D721Med (cell line): ENCODE measurements at regions not wholly inside any gene's neighbourhood (a gene's known extent, or its start where the extent isn't known, plus 50 kb on each side); places are given as distances from the start of the nearest gene placed in this dataset.

ENCODE experiments used
- DNase-seq: peaks from one replicate; pipeline ENCODE4 v3.0.0; 2011; ENCODE audit warnings: low spot score; ENCODE audit not compliant: insufficient read length
- FAIRE-seq: peaks from 2 replicates; lab custom pipeline; 2011; peaks lifted over from hg19 to GRCh38; lab: Jason Lieb, UNC
- TF ChIP-seq, protein P1 (sequence below): IDR thresholded peaks from 2 replicates; pipeline ENCODE4 v1.5.1; 2012; ENCODE audit warnings: mild to moderate bottlenecking, control low read depth; ENCODE audit not compliant: insufficient read depth; ENCODE audit errors: missing control alignments

DNA sequence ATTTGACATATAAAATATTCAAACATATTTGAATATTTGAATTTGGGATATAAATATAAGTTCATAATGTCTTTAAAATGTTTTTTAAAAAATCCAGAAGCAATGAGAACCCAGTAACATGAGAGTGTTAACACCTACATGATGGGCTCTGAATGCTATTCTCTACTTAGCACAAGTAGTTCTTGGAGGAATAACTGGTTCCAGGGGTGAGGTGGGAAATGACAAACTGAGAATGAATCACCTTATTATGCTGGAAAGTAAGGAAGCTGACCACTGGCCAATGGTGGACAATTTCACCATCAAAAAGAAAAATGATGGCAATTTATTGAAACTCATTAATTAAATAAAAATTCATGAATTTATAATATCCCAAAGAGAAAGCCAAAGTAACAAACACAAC is 79.6 kb upstream of the NABP1 start:
- FAIRE-seq = no peak

GRCh38 chr2:191601060-191601459 is 76.9 kb upstream of the NABP1 start:
- DNase-seq = no peak
- FAIRE-seq = no peak
- TF ChIP-seq, protein P1, sequence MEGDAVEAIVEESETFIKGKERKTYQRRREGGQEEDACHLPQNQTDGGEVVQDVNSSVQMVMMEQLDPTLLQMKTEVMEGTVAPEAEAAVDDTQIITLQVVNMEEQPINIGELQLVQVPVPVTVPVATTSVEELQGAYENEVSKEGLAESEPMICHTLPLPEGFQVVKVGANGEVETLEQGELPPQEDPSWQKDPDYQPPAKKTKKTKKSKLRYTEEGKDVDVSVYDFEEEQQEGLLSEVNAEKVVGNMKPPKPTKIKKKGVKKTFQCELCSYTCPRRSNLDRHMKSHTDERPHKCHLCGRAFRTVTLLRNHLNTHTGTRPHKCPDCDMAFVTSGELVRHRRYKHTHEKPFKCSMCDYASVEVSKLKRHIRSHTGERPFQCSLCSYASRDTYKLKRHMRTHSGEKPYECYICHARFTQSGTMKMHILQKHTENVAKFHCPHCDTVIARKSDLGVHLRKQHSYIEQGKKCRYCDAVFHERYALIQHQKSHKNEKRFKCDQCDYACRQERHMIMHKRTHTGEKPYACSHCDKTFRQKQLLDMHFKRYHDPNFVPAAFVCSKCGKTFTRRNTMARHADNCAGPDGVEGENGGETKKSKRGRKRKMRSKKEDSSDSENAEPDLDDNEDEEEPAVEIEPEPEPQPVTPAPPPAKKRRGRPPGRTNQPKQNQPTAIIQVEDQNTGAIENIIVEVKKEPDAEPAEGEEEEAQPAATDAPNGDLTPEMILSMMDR = no peak

More for the DNA sequence above, 79.6 kb upstream of the NABP1 start:
- TF ChIP-seq, protein P1 = no peak
- no peak for DNase-seq

DNA sequence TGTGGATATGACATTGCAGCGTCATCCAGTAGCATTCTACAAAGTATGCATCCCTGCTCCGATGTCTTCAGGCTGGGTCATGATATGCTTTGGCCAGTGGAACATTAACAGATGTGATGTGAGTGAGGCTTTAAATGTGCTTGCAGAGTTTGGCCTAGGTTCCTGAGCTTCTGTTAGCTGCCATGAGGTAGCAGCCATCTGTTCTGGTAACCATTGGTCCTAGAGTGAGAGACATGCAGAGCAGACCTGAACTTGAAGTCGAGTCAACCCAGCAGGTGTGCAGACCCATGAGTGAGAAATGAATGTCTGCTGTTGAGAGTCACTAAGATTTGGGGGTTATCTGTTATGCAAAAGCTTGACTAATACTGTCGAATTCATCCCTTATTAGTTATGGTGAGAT is 73.8 kb upstream of the NABP1 start:
- TF ChIP-seq, protein P1 = no peak
- no peak for DNase-seq
- FAIRE-seq = no peak

DNA sequence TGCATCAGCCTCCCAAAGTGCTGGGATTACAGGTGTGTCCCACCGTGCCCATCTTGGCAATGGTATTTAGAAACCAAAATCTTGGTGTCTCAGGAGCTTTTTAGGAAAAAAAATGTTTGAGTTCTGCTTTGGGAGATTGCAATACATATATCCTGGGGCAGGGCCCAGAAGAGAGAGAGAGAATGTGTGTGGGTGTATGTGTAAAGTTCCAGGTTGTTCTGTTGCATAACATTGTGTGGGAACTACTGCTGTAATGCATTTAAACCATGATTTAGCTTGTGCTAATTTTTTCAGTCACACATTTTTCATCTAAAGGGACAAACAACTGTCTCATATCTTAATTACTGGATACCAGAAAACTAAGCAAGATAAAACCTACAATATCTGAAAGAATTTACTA is 70.8 kb upstream of the NABP1 start:
- DNase-seq (no peak), FAIRE-seq (no peak)
- TF ChIP-seq, protein P1 = no peak

GRCh38 chr2:191610756-191611155 is 67.2 kb upstream of the NABP1 start:
- FAIRE-seq (no peak), DNase-seq (no peak)
- TF ChIP-seq, protein P1 = no peak

DNA sequence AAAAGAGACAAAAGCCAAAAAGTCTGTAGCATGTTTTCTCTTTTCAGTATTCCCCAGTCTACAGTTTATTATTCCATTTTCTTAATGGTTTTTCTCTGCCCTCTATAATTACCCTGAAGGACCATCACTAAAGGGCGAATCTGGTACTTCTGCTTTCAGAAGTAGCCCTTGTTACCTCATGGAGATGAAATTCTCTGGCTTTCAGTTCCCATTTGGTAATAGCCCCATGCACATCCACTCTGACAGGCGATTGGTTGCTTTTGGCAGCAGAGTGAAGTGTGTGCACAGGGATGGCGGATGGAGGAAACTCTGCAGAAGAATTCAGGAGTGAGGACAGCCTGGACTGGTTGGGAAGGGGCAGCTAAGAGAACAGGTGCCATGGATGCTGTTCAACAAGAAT is 66.3 kb upstream of the NABP1 start:
- FAIRE-seq (no peak), DNase-seq (no peak)
- TF ChIP-seq, protein P1 = no peak

DNA sequence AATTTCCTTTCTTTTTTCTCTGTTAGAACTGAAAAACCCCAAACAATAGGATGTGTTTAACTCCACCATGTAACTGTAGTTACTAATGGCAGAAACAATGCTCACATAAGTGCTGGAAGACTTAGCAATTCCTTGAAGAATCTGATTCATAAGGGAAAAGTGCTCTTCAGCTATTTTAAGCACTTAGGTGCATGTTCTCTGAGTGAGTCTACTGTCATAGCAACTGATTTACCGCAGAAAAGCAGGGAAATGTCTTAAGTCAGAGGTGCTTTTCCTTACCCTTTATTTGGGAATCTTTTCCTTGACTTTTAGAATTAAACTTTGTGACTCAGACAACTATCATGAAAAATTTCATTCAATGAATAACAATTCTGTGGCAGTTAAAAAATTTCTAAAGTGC is 65.4 kb upstream of the NABP1 start:
- no peak for DNase-seq
- no peak for FAIRE-seq
- TF ChIP-seq, protein P1 = no peak
